Suppressor macrophage (primary cell): ENCODE measurements at regions not wholly inside any gene's neighbourhood (a gene's known extent, or its start where the extent isn't known, plus 50 kb on each side); places are given as distances from the start of the nearest gene placed in this dataset.

Experiments
- DNase-seq, 4 experiments: peaks; one replicate each; pipeline ENCODE4 v3.0.0-alpha.2; 2020 to 2022

DNA sequence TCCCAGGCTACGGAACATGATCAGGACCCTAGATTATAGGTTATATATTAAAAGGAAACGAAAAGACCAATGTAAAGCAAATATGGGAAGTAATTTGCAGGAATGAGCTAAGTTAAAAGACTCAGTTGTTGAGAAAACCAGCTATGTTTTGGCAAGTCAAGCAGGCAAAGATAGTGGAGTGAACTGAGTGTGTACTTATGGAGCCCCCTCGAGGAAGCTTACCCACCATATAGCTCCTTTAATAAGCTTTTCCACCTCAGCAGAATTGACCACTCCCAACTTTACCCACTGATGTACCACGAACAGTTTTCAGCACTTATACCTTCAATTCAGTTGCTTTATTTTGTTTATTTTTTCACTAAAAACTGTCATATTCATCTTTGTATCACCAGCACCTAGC, 57.3 kb upstream of the PJA2 start:
- DNase-seq, result no peak
